GM23338 (cell line): ENCODE measurements at regions not wholly inside any gene's neighbourhood (a gene's known extent, or its start where the extent isn't known, plus 50 kb on each side); places are given as distances from the start of the nearest gene placed in this dataset.
"Not testable (repeated sequence)": the region's sequence is repeated elsewhere in the genome, so short reads cannot be mapped to it uniquely, and the experiment has no call there.

ENCODE experiments used
- ATAC-seq: fragments of 200-7000 bp; cut with Tn5 transposase; 3 replicates; pipeline ENCODE4 v1.9.1; 2020
- DNase-seq: peaks from one replicate; pipeline ENCODE4 v3.0.0-alpha.2; 2015; ENCODE audit warnings: low spot score
- H2AFZ ChIP-seq: fragments of 200-600 bp; sonication (generic); 2 replicates; pipeline ENCODE4 v1.8.0; 2016; ENCODE audit warnings: antibody characterized with exemption, mild to moderate bottlenecking, moderate library complexity
- H3F3A ChIP-seq: fragments of 200-600 bp; sonication (generic); replicated peaks from 2 replicates; pipeline ENCODE4 v1.8.0; 2017; ENCODE audit warnings: antibody characterized with exemption, mixed run types, low read depth
- H3K27ac ChIP-seq: fragments of 200-600 bp; sonication (generic); 2 replicates; pipeline ENCODE4 v1.6.1; 2016; ENCODE audit warnings: low read depth
- H3K27me3 ChIP-seq: fragments of 200-600 bp; sonication (generic); 2 replicates; pipeline ENCODE4 v1.8.0; 2016; ENCODE audit warnings: mild to moderate bottlenecking, mixed run types, moderate library complexity; ENCODE audit not compliant: insufficient read depth
- H3K36me3 ChIP-seq: fragments of 200-600 bp; sonication (generic); 2 replicates; pipeline ENCODE4 v1.8.0; 2016; ENCODE audit warnings: mild to moderate bottlenecking; ENCODE audit not compliant: insufficient read depth
- H3K4me1 ChIP-seq: fragments of 200-600 bp; sonication (generic); 2 replicates; pipeline ENCODE4 v1.8.0; 2016; ENCODE audit warnings: mild to moderate bottlenecking, moderate library complexity; ENCODE audit not compliant: insufficient read depth
- H3K4me2 ChIP-seq: fragments of 200-600 bp; sonication (generic); 2 replicates; pipeline ENCODE4 v1.7.1; 2017; ENCODE audit warnings: mixed run types
- H3K4me3 ChIP-seq: fragments of 200-600 bp; sonication (generic); 2 replicates; pipeline ENCODE4 v1.6.1; 2016; ENCODE audit warnings: mixed run types
- H3K79me2 ChIP-seq: fragments of 200-600 bp; sonication (generic); replicated peaks from 2 replicates; pipeline ENCODE4 v1.8.0; 2017; ENCODE audit warnings: mild to moderate bottlenecking; ENCODE audit not compliant: insufficient read depth
- H3K9me2 ChIP-seq: fragments of 200-600 bp; sonication (generic); 2 replicates; pipeline ENCODE4 v1.8.0; 2017; ENCODE audit not compliant: insufficient read depth
- H4K20me1 ChIP-seq: fragments of 200-600 bp; sonication (generic); replicated peaks from 2 replicates; pipeline ENCODE4 v1.8.0; 2017; ENCODE audit warnings: mild to moderate bottlenecking; ENCODE audit not compliant: insufficient read depth
- H3K27ac Mint-ChIP-seq: 2 replicates; pipeline ENCODE4 v1.8.0; 2020; ENCODE audit warnings: inconsistent platforms, mild to moderate bottlenecking, moderate library complexity, mixed read lengths
- H3K27me3 Mint-ChIP-seq: 3 replicates; pipeline ENCODE4 v1.8.0; 2022; ENCODE audit warnings: low read depth, mild to moderate bottlenecking, moderate library complexity, mixed read lengths, inconsistent platforms; ENCODE audit not compliant: insufficient read depth, poor library complexity
- H3K36me3 Mint-ChIP-seq: 3 replicates; pipeline ENCODE4 v1.8.0; 2021; ENCODE audit warnings: low read depth, mild to moderate bottlenecking, inconsistent platforms, moderate library complexity, mixed read lengths
- H3K4me1 Mint-ChIP-seq: 3 replicates; pipeline ENCODE4 v1.8.0; 2020; ENCODE audit warnings: mild to moderate bottlenecking, inconsistent platforms, mixed read lengths
- H3K4me3 Mint-ChIP-seq: 3 replicates; pipeline ENCODE4 v1.8.0; 2021; ENCODE audit warnings: moderate library complexity, mild to moderate bottlenecking, inconsistent platforms, mixed read lengths
- H3K9me3 Mint-ChIP-seq: 3 replicates; pipeline ENCODE4 v1.8.0; 2020; ENCODE audit warnings: moderate library complexity, mild to moderate bottlenecking, inconsistent platforms, mixed read lengths
- EZH2 ChIP-seq: fragments of 200-600 bp; sonication (generic); IDR thresholded peaks from one replicate; pipeline ENCODE4 v1.8.0; 2017; ENCODE audit warnings: antibody characterized with exemption, mild to moderate bottlenecking, low read depth; ENCODE audit not compliant: unreplicated experiment
- EZH2phosphoT487 ChIP-seq: fragments of 200-600 bp; sonication (generic); IDR thresholded peaks from one replicate; pipeline ENCODE4 v1.8.1; 2018; ENCODE audit warnings: antibody characterized with exemption; ENCODE audit not compliant: unreplicated experiment
- NANOG ChIP-seq: IDR thresholded peaks from 2 replicates; pipeline ENCODE4 v1.6.1; 2016; ENCODE audit warnings: antibody characterized with exemption, borderline replicate concordance
- ZNF114 ChIP-seq: fragments of 250-450 bp; sonication (Bioruptor Pico); IDR thresholded peaks from 2 replicates; pipeline ENCODE4 v1.5.0; 2020; ENCODE audit warnings: mild to moderate bottlenecking, moderate library complexity
- ZNF331 ChIP-seq: fragments of 250-450 bp; sonication (Bioruptor Pico); IDR thresholded peaks from 2 replicates; pipeline ENCODE4 v1.5.0; 2020; ENCODE audit warnings: low read depth, mild to moderate bottlenecking, moderate library complexity
- ZNF462 ChIP-seq: fragments of 250-450 bp; sonication (Bioruptor Pico); IDR thresholded peaks from 2 replicates; pipeline ENCODE4 v1.5.0; 2020; ENCODE audit warnings: mild to moderate bottlenecking, moderate library complexity

- TF ChIP-seq ZNF462 (CRISPR knock-in tag) (no peak), EZH2 (no peak), EZH2phosphoT487 (no peak), ZNF114 (CRISPR knock-in tag) (no peak), NANOG (no peak)
These were observed 174.4 kb upstream of the RPH3A start (continued) for GRCh38 chr12:112617153-112617505.

- H3K27me3 ChIP-seq: no peaks in the 10 kb centered on the region
- H3K4me1 ChIP-seq: no peaks in the 10 kb centered on the region
- DNase-seq: no peak
- Mint-ChIP-seq H3K4me3 (no peak overlapping the region), H3K36me3 (peaks cover 5% of the 10 kb centered on the region; the same call in 1 of the 3 replicates), H3K27me3 (peaks cover 5% of the 10 kb centered on the region), H3K27ac (no peak overlapping the region), H3K9me3 (peaks cover 10% of the 10 kb centered on the region; the same call in 2 of the 3 replicates), H3K4me1 (peaks cover 9% of the 10 kb centered on the region)
- no peak overlapping the region for H3K4me3 ChIP-seq
- H3K27ac ChIP-seq: no peak overlapping the region
- no peaks in the 10 kb centered on the region for H3K79me2 ChIP-seq
- ATAC-seq: no peak
- no peaks in the 10 kb centered on the region for H3K9me2 ChIP-seq
- TF ChIP-seq ZNF462 (CRISPR knock-in tag) (no peak), ZNF331 (CRISPR knock-in tag) (no peak)
- H3K36me3 ChIP-seq: no peaks in the 10 kb centered on the region
- H2AFZ ChIP-seq: no peak overlapping the region
- no peaks in the 10 kb centered on the region for H4K20me1 ChIP-seq
- no peak overlapping the region for H3K4me2 ChIP-seq
- H3F3A ChIP-seq: no peaks in the 10 kb centered on the region
These were observed 163.7 kb upstream of the RPH3A start for GRCh38 chr12:112627851-112628250.

GRCh38 chr12:112631974-112632373 is 159.6 kb upstream of the RPH3A start:
- not testable (repeated sequence) for H4K20me1 ChIP-seq, H3K9me2 ChIP-seq, H3K4me1 Mint-ChIP-seq, H3K27me3 ChIP-seq, H3K9me3 Mint-ChIP-seq, H3K27ac Mint-ChIP-seq, H3K4me1 ChIP-seq, H3K4me2 ChIP-seq, ATAC-seq, H2AFZ ChIP-seq, H3K27me3 Mint-ChIP-seq, H3K4me3 Mint-ChIP-seq, H3K27ac ChIP-seq, H3F3A ChIP-seq, H3K36me3 Mint-ChIP-seq, H3K79me2 ChIP-seq, H3K4me3 ChIP-seq, DNase-seq, H3K36me3 ChIP-seq
